ENCODE measurements at regions not wholly inside any gene's neighbourhood (a gene's known extent, or its start where the extent isn't known, plus 50 kb on each side); places are given as distances from the start of the nearest gene placed in this dataset.

DNA sequence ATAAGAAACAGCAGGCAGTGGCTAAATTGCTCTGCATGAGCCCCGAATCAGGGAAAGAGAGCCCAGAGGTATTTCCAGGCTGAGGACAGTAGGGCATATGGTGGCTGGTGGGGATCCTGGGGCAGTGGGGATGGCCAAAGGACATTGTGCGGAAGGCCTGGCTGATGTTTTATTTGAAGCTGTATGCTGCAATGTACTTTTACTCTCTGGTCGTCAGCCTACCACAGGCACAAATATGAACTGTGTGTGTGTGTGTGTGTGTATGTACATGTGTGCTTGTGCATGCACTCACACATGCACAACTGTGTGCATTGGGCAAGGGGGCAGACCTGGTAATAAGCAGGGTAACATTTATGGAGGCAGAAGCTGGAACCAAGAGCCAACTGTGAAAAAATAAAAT is 74.7 kb upstream of the GZMB start:
- DNase-seq (ENCODE audit: low read depth in 1 of 2, low spot score in 1 of 2) (no peak), ATAC-seq (no peak), FAIRE-seq (no peak)
- TF ChIP-seq RCOR1 (IDR thresholded peaks at IDR 0.05; ENCODE audit: low read depth, low read length) (no peak), EHMT2 (IDR thresholded peaks at IDR 0.05; ENCODE audit: low read depth) (no peak)
- Histone ChIP-seq H3K9me3 (no peaks in the 10 kb centered on the region), H3K4me1 (no peaks in the 10 kb centered on the region), H3K4me2 (no peak overlapping the region), H3K4me3 (no peak overlapping the region), H3K27ac (no peak overlapping the region)
- CTCF ChIA-PET: interaction anchor here (0.6 to 3.8 kb wide), 4 partner anchors 9 to 693 kb away, joined by 3 to 21 read pairs (median 13); no protein-coding TSS in a partner anchor
- WGBS (ENCODE audit: missing lambda C conversion rate): 36% methylated on average over 3 of the region's 3 CpGs
- POLR2A ChIA-PET: no interaction called here

DNA sequence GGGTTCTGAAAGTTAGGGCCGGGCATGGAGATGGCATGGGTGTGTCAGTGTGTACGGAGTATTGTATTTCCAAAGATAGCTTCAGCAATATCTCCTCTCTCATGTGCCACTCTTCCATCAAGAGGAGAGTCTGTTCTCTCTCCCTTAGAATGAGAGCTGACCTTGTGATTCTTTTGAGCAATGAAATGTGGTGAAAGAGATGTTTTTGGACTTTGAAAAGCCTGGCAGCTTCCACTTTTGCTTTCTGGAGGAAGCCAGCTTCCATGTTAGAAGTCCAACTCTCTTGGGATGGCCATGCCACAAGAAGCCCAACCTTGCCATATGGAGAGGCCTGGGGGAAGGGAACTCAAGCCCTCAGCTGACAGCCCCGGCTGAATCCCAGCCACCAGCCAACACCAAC is 72.4 kb upstream of the GZMB start:
- Histone ChIP-seq H3K4me2 (no peak overlapping the region), H3K4me3 (no peak overlapping the region), H3K4me1 (no peaks in the 10 kb centered on the region), H3K9me3 (no peaks in the 10 kb centered on the region), H3K27ac (no peak overlapping the region)
- POLR2A ChIA-PET: no interaction called here
- 15% methylated on average over 3 of the region's 3 CpGs for WGBS (ENCODE audit: missing lambda C conversion rate)
- CTCF ChIA-PET: no interaction called here
- no peak for DNase-seq (ENCODE audit: low read depth in 1 of 2, low spot score in 1 of 2)
- FAIRE-seq: no peak
- TF ChIP-seq, protein P1, sequence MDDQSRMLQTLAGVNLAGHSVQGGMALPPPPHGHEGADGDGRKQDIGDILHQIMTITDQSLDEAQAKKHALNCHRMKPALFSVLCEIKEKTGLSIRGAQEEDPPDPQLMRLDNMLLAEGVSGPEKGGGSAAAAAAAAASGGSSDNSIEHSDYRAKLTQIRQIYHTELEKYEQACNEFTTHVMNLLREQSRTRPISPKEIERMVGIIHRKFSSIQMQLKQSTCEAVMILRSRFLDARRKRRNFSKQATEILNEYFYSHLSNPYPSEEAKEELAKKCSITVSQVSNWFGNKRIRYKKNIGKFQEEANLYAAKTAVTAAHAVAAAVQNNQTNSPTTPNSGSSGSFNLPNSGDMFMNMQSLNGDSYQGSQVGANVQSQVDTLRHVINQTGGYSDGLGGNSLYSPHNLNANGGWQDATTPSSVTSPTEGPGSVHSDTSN (IDR thresholded peaks at IDR 0.05): no peak
- TF ChIP-seq CHD2 (IDR thresholded peaks at IDR 0.05; ENCODE audit: low read length, partially characterized antibody) (no peak), MAFK (IDR thresholded peaks at IDR 0.05; ENCODE audit: partially characterized antibody) (no peak), CBX8 (IDR thresholded peaks at IDR 0.05) (no peak)
- ATAC-seq: no peak

DNA sequence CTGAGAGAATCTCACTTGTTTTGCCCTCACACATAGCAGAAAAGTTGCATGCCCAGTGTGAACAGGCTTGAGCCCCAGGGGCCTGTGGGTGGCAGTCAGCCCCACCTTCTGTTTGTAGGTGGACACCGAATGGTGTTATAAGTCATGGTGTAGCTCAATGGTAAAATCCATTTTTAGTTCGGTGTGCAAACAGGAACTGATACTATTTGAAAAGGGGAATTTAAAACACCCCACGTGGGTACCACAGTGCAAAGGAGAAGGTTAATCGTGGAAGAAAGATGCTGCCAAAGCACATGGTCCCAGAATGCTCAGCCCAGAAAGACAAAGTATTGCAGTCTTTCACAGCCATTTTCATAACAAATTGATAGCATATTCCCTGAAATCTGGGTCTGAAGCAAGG is 71.8 kb upstream of the GZMB start:
- H3K9me3 ChIP-seq: no peaks in the 10 kb centered on the region
- no peak overlapping the region for H3K4me2 ChIP-seq
- no peak overlapping the region for H3K4me3 ChIP-seq
- FAIRE-seq: no peak
- ChIA-PET POLR2A (no interaction called here), CTCF (interaction anchor here (1.1 kb wide), 1 partner anchor 427 kb away, joined by 4 read pairs; no protein-coding TSS in a partner anchor)
- DNase-seq (ENCODE audit: low read depth in 1 of 2, low spot score in 1 of 2): no peak
- 26% methylated on average over 4 of the region's 4 CpGs for whole genome bisulfite sequencing (ENCODE audit: missing lambda C conversion rate)
- no peaks in the 10 kb centered on the region for H3K4me1 ChIP-seq
- H3K27ac ChIP-seq: no peak overlapping the region
- ATAC-seq: no peak
- TF ChIP-seq TP53 (CRISPR knock-in tag; IDR thresholded peaks at IDR 0.05) (no peak), JUN (IDR thresholded peaks at IDR 0.05) (no peak), TFCP2L1 (CRISPR knock-in tag; IDR thresholded peaks at IDR 0.05) (no peak), HOXA7 (CRISPR knock-in tag; IDR thresholded peaks at IDR 0.05) (no peak)
- TF ChIP-seq, protein P2, sequence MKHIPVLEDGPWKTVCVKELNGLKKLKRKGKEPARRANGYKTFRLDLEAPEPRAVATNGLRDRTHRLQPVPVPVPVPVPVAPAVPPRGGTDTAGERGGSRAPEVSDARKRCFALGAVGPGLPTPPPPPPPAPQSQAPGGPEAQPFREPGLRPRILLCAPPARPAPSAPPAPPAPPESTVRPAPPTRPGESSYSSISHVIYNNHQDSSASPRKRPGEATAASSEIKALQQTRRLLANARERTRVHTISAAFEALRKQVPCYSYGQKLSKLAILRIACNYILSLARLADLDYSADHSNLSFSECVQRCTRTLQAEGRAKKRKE (CRISPR knock-in tag; IDR thresholded peaks at IDR 0.05; ENCODE audit: low read depth): no peak

DNA sequence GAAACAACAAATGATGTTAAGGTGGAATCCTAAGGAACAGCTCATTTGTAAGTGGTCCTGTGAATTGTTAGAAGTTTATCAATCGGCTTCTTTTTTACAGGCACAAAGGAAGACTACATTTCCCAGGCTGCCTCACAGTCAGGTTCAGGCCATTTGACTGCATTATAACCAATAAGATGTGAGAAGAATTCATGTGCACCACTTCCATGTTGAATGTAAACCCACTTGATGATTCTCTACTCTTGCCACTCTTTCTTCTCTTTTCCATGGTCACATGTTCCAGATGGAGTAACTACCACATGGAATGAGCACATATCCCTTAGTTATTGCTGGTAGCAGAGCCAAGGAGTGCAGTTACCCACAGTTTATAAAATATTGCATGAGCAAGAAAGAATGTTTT is 67.1 kb upstream of the GZMB start:
- no peak for TF ChIP-seq RAD21 (conservative IDR thresholded peaks at IDR 0.05 in 1 of 2, IDR thresholded peaks at IDR 0.05 in 1 of 2)
- TF ChIP-seq ZFP36 (IDR thresholded peaks at IDR 0.05; ENCODE audit: borderline replicate concordance, partially characterized antibody): no peak
- TF ChIP-seq EHMT2 (IDR thresholded peaks at IDR 0.05; ENCODE audit: low read depth): no peak
- no peak for TF ChIP-seq SREBF2 (IDR thresholded peaks at IDR 0.05)
- no peak for TF ChIP-seq RCOR1 (IDR thresholded peaks at IDR 0.05; ENCODE audit: low read depth, low read length)
- TF ChIP-seq KDM1A (IDR thresholded peaks at IDR 0.05; ENCODE audit: low read depth): no peak
- no peak for TF ChIP-seq FOSL2 (IDR thresholded peaks at IDR 0.05)
- no peak for TF ChIP-seq FOSL2 (CRISPR knock-in tag; IDR thresholded peaks at IDR 0.05)
- TF ChIP-seq, protein P3, sequence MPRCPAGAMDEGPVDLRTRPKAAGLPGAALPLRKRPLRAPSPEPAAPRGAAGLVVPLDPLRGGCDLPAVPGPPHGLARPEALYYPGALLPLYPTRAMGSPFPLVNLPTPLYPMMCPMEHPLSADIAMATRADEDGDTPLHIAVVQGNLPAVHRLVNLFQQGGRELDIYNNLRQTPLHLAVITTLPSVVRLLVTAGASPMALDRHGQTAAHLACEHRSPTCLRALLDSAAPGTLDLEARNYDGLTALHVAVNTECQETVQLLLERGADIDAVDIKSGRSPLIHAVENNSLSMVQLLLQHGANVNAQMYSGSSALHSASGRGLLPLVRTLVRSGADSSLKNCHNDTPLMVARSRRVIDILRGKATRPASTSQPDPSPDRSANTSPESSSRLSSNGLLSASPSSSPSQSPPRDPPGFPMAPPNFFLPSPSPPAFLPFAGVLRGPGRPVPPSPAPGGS (IDR thresholded peaks at IDR 0.05): no peak
- TF ChIP-seq HOXA7 (CRISPR knock-in tag; IDR thresholded peaks at IDR 0.05): no peak
- TF ChIP-seq, protein P4, sequence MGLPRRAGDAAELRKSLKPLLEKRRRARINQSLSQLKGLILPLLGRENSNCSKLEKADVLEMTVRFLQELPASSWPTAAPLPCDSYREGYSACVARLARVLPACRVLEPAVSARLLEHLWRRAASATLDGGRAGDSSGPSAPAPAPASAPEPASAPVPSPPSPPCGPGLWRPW (IDR thresholded peaks at IDR 0.05): no peak
- TF ChIP-seq, protein P5, sequence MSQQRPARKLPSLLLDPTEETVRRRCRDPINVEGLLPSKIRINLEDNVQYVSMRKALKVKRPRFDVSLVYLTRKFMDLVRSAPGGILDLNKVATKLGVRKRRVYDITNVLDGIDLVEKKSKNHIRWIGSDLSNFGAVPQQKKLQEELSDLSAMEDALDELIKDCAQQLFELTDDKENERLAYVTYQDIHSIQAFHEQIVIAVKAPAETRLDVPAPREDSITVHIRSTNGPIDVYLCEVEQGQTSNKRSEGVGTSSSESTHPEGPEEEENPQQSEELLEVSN (IDR thresholded peaks at IDR 0.05; ENCODE audit: borderline replicate concordance, low read depth): no peak
- no peak for TF ChIP-seq GATA3 (IDR thresholded peaks at IDR 0.05; ENCODE audit: borderline replicate concordance)
- TF ChIP-seq POLR2AphosphoS2 (conservative IDR thresholded peaks at IDR 0.05; ENCODE audit: low read length): no peak
- POLR2A ChIA-PET: no interaction called here
- no peak for DNase-seq (ENCODE audit: low read depth in 1 of 2, low spot score in 1 of 2)
- Histone ChIP-seq H3K9me3 (no peaks in the 10 kb centered on the region), H3K4me1 (no peaks in the 10 kb centered on the region), H3K27ac (no peak overlapping the region), H3K4me2 (no peak overlapping the region), H3K4me3 (no peak overlapping the region)
- no peak for ATAC-seq
- CTCF ChIA-PET: interaction anchor here (3.0 kb wide), 1 partner anchor 9 kb away, joined by 20 read pairs; no protein-coding TSS in a partner anchor
- 3% methylated on average over 1 of the region's 1 CpG for WGBS (ENCODE audit: missing lambda C conversion rate)
- FAIRE-seq: no peak

Data from A549 (cell line).